ENCODE measurements at regions not wholly inside any gene's neighbourhood (a gene's known extent, or its start where the extent isn't known, plus 50 kb on each side); places are given as distances from the start of the nearest gene placed in this dataset.
A peak's percentile ranks its signal among the peaks of the same experiment; 100 is the strongest.

GRCh38 chr7:81648716-81649115 lies 121.1 kb downstream of the HGF start:
- no peak for DNase-seq

- DNase-seq: no peak
These were observed 124.4 kb downstream of the HGF start for GRCh38 chr7:81645435-81645834.

- DNase-seq: no peak
These were observed 128.0 kb downstream of the HGF start for GRCh38 chr7:81641873-81642272.

GRCh38 chr7:81638198-81638597 lies 131.6 kb downstream of the HGF start:
- DNase-seq: peak in 2 of 3 donors; percentile 29 to 76

- DNase-seq: no peak
These were observed 132.3 kb downstream of the HGF start for GRCh38 chr7:81637534-81637933.

- no peak for DNase-seq
These were observed 137.4 kb downstream of the HGF start for GRCh38 chr7:81632418-81632817.

GRCh38 chr7:81630600-81630999 lies 139.2 kb downstream of the HGF start:
- no peak for DNase-seq

GRCh38 chr7:81629702-81630101 lies 140.1 kb downstream of the HGF start:
- DNase-seq: no peak

GRCh38 chr7:81628951-81629350 lies 140.9 kb downstream of the HGF start:
- DNase-seq: no peak

- DNase-seq: peak; percentile 26 to 58 (median 45)
These were observed 142.1 kb downstream of the HGF start for GRCh38 chr7:81627536-81628287.

GRCh38 chr7:81626008-81626407 lies 143.8 kb downstream of the HGF start:
- DNase-seq: peak in 1 of 3 donors; percentile 25

- peak in 2 of 3 donors; percentile 40 to 79 for DNase-seq
These were observed 144.9 kb downstream of the HGF start for GRCh38 chr7:81624650-81625631.

GRCh38 chr7:81624021-81624592 lies 145.7 kb downstream of the HGF start:
- DNase-seq: no peak

GRCh38 chr7:81623251-81623855 lies 146.5 kb downstream of the HGF start:
- DNase-seq: no peak

- no peak for DNase-seq
These were observed 148.0 kb downstream of the HGF start for GRCh38 chr7:81621893-81622292.

- peak in 1 of 3 donors; percentile 73 for DNase-seq
These were observed 151.3 kb downstream of the HGF start for GRCh38 chr7:81618396-81619014.

GRCh38 chr7:81616951-81617350 lies 152.9 kb downstream of the HGF start:
- no peak for DNase-seq

- DNase-seq: no peak
These were observed 158.0 kb downstream of the HGF start for GRCh38 chr7:81611805-81612204.

GRCh38 chr7:81611040-81611439 lies 158.8 kb downstream of the HGF start:
- no peak for DNase-seq

- DNase-seq: no peak
These were observed 161.0 kb downstream of the HGF start for GRCh38 chr7:81608748-81609382.

- no peak for DNase-seq
These were observed 161.9 kb downstream of the HGF start for GRCh38 chr7:81607987-81608386.
